ENCODE measurements at regions not wholly inside any gene's neighbourhood (a gene's known extent, or its start where the extent isn't known, plus 50 kb on each side); places are given as distances from the start of the nearest gene placed in this dataset.
"Not testable (repeated sequence)": the region's sequence is repeated elsewhere in the genome, so short reads cannot be mapped to it uniquely, and the experiment has no call there.

- no peak for TF ChIP-seq CTCF (IDR thresholded peaks at IDR 0.05)
- no peaks in the 10 kb centered on the region for H3K27me3 ChIP-seq
- H3K4me1 ChIP-seq, result no peaks in the 10 kb centered on the region
- no peaks in the 10 kb centered on the region for H3K9me3 ChIP-seq
- H3K4me3 ChIP-seq, result no peak overlapping the region
- no peak for DNase-seq
- intact Hi-C loops (cut with DNase I), result no loop called here
- H3K36me3 ChIP-seq, result no peaks in the 10 kb centered on the region
- H3K9ac ChIP-seq (ENCODE audit: low read depth in 2 of 2, low read length in 2 of 2), result no peak overlapping the region
- H3K27ac ChIP-seq, result no peak overlapping the region
Observed at GRCh38 chr13:78875792-78876580, 217.0 kb upstream of the OBI1 start.

- intact Hi-C loops (cut with DNase I), result no loop called here
- Histone ChIP-seq H3K27me3 (no peaks in the 10 kb centered on the region), H3K27ac (no peak overlapping the region)
Observed at GRCh38 chr13:78868991-78869390, 210.0 kb upstream of the OBI1 start.

GRCh38 chr13:78867655-78868054, 208.7 kb upstream of the OBI1 start:
- Histone ChIP-seq H3K27ac (no peak overlapping the region), H3K36me3 (no peaks in the 10 kb centered on the region), H3K9me3 (no peaks in the 10 kb centered on the region), H3K4me1 (no peaks in the 10 kb centered on the region), H3K9ac (ENCODE audit: low read depth in 2 of 2, low read length in 2 of 2) (no peak overlapping the region), H3K27me3 (no peaks in the 10 kb centered on the region), H3K4me3 (no peak overlapping the region)
- no peak for TF ChIP-seq CTCF (IDR thresholded peaks at IDR 0.05)
- intact Hi-C loops (cut with DNase I), result no loop called here
- DNase-seq, result no peak

More at GRCh38 chr13:78868991-78869390, 210.0 kb upstream of the OBI1 start:
- no peak overlapping the region for H3K4me3 ChIP-seq
- TF ChIP-seq CTCF (IDR thresholded peaks at IDR 0.05), result no peak
- no peak for DNase-seq
- no peaks in the 10 kb centered on the region for H3K9me3 ChIP-seq
- no peaks in the 10 kb centered on the region for H3K4me1 ChIP-seq
- H3K36me3 ChIP-seq, result no peaks in the 10 kb centered on the region
- no peak overlapping the region for H3K9ac ChIP-seq (ENCODE audit: low read depth in 2 of 2, low read length in 2 of 2)

GRCh38 chr13:78866076-78866475, 207.1 kb upstream of the OBI1 start:
- DNase-seq; intact Hi-C loops (cut with DNase I); H3K27me3 ChIP-seq; H3K9me3 ChIP-seq; H3K36me3 ChIP-seq; H3K9ac ChIP-seq (ENCODE audit: low read depth in 2 of 2, low read length in 2 of 2); H3K27ac ChIP-seq; H3K4me3 ChIP-seq; H3K4me1 ChIP-seq: not testable (repeated sequence)

GRCh38 chr13:78862446-78862845, 203.5 kb upstream of the OBI1 start:
- Histone ChIP-seq H3K27me3 (no peaks in the 10 kb centered on the region), H3K9me3 (no peaks in the 10 kb centered on the region), H3K27ac (no peak overlapping the region), H3K9ac (ENCODE audit: low read depth in 2 of 2, low read length in 2 of 2) (no peak overlapping the region), H3K4me3 (no peak overlapping the region), H3K36me3 (no peaks in the 10 kb centered on the region), H3K4me1 (no peaks in the 10 kb centered on the region)
- intact Hi-C loops (cut with DNase I), result no loop called here
- TF ChIP-seq CTCF (IDR thresholded peaks at IDR 0.05), result no peak
- DNase-seq, result no peak

- no peaks in the 10 kb centered on the region for H3K9me3 ChIP-seq
- no peak for DNase-seq
- no peaks in the 10 kb centered on the region for H3K4me1 ChIP-seq
- no peak overlapping the region for H3K9ac ChIP-seq (ENCODE audit: low read depth in 2 of 2, low read length in 2 of 2)
- no peak overlapping the region for H3K27ac ChIP-seq
- TF ChIP-seq CTCF (IDR thresholded peaks at IDR 0.05), result no peak
- H3K27me3 ChIP-seq, result no peaks in the 10 kb centered on the region
- H3K36me3 ChIP-seq, result no peaks in the 10 kb centered on the region
- intact Hi-C loops (cut with DNase I), result no loop called here
- H3K4me3 ChIP-seq, result no peak overlapping the region
Observed at GRCh38 chr13:78852709-78853108, 193.8 kb upstream of the OBI1 start.
